HEK293 (cell line): ENCODE measurements at regions not wholly inside any gene's neighbourhood (a gene's known extent, or its start where the extent isn't known, plus 50 kb on each side); places are given as distances from the start of the nearest gene placed in this dataset.

Experiments used
- TCF7L2 ChIP-seq: IDR thresholded peaks from 2 replicates; pipeline ENCODE4 v1.6.1; 2011; ENCODE audit warnings: low read depth, mild to moderate bottlenecking, inconsistent platforms, low read length, moderate library complexity, borderline replicate concordance
- YY2 ChIP-seq: fragments of 450-650 bp; formaldehyde crosslinking; IDR thresholded peaks from 2 replicates; pipeline ENCODE4 v1.5.1; 2016; ENCODE audit warnings: missing biosample characterization, missing genetic modification characterization
- ZNF24 ChIP-seq: fragments of 450-650 bp; formaldehyde crosslinking; IDR thresholded peaks from 2 replicates; pipeline ENCODE4 v1.5.1; 2016; ENCODE audit warnings: missing biosample characterization, missing genetic modification characterization
- ZNF354C ChIP-seq: fragments of 450-650 bp; formaldehyde crosslinking; IDR thresholded peaks from 2 replicates; pipeline ENCODE4 v1.5.1; 2016; ENCODE audit warnings: missing biosample characterization, missing genetic modification characterization, low read depth, borderline replicate concordance
- ZNF629 ChIP-seq: fragments of 450-650 bp; formaldehyde crosslinking; IDR thresholded peaks from 2 replicates; pipeline ENCODE4 v1.5.1; 2017; ENCODE audit warnings: missing biosample characterization, missing genetic modification characterization
- ZNF792 ChIP-seq: fragments of 450-650 bp; formaldehyde crosslinking; IDR thresholded peaks from 2 replicates; pipeline ENCODE4 v1.5.1; 2016; ENCODE audit warnings: missing biosample characterization, missing genetic modification characterization
- TF ChIP-seq, protein P1 (sequence below): fragments of 450-650 bp; formaldehyde crosslinking; IDR thresholded peaks from 2 replicates; pipeline ENCODE4 v1.5.1; 2016; ENCODE audit warnings: missing biosample characterization, missing genetic modification characterization

GRCh38 chr5:163321511-163321910 is 115.9 kb upstream of the CCNG1 start:
- TF ChIP-seq, protein P1, sequence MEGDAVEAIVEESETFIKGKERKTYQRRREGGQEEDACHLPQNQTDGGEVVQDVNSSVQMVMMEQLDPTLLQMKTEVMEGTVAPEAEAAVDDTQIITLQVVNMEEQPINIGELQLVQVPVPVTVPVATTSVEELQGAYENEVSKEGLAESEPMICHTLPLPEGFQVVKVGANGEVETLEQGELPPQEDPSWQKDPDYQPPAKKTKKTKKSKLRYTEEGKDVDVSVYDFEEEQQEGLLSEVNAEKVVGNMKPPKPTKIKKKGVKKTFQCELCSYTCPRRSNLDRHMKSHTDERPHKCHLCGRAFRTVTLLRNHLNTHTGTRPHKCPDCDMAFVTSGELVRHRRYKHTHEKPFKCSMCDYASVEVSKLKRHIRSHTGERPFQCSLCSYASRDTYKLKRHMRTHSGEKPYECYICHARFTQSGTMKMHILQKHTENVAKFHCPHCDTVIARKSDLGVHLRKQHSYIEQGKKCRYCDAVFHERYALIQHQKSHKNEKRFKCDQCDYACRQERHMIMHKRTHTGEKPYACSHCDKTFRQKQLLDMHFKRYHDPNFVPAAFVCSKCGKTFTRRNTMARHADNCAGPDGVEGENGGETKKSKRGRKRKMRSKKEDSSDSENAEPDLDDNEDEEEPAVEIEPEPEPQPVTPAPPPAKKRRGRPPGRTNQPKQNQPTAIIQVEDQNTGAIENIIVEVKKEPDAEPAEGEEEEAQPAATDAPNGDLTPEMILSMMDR (tag by site-specific recombination): no peak
- no peak for TF ChIP-seq ZNF792 (tag by site-specific recombination)
- no peak for TF ChIP-seq YY2 (tag by site-specific recombination)
- TF ChIP-seq ZNF354C (tag by site-specific recombination): no peak
- TF ChIP-seq ZNF629: no peak
- TF ChIP-seq TCF7L2: no peak
- TF ChIP-seq ZNF24 (tag by site-specific recombination): no peak
